ENCODE measurements at regions not wholly inside any gene's neighbourhood (a gene's known extent, or its start where the extent isn't known, plus 50 kb on each side); places are given as distances from the start of the nearest gene placed in this dataset.

DNA sequence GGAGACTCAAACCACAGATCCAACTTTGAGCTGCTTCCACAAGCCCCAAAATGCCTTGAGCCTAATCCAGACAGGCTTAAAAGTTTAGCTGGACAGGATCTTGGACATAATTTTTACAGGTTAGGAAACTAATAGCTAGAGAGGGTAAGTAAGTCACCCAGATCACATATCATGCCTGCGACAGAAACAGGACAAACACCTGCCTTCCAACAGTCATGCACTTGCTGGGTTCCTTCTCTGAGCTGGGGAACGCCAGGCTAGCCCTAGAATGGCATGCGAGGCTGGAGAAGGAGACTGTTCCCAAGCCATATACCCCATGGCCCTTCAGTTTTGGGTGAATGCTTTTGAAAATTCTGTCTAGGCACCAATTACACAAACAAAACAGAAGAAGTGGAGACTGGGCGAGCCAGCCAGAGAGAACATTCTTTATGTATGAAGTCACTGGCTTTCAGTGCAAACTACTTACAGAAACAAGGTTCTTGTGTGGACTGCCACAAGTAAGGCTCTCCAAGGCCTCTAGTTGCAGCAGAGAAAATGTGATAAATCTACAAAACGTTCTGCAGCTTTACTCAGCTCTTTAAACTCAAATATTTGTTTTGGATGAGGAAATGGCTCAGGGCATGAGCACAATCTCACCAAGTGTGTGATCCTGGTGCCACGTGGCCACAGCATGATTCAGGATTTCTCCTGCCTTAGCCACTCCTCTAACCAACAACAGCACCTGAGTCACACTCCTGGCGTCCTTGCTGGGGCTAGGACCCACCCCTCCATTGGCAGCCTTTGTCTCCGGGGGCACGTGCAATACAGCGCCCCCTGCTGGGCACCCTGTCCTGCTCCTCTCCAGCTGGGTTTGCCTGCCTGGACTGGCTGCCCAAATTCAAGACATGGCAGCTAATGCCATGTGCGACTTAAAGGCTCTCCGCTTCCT lies 73.4 kb upstream of the UBL3 start:
- Mint-ChIP-seq H3K4me3 (no peak overlapping the region), H3K36me3 (no peaks in the 10 kb centered on the region), H3K27ac (peak overlapping the region in 2 of 3 donors; percentile 41 to 78), H3K4me1 (peaks cover 12 to 44% (median 30%) of the 10 kb centered on the region in 4 donors), H3K9me3 (no peaks in the 10 kb centered on the region), H3K27me3 (peaks cover 14% of the 10 kb centered on the region)
- peak; percentile 65 to 71 for ATAC-seq (ENCODE audit: low read depth in 2 of 2)
- H3K9me3 ChIP-seq (ENCODE audit: control insufficient read depth in 2 of 2, low read length in 2 of 2): no peaks in the 10 kb centered on the region
- peak; percentile 11 to 65 (median 21) for DNase-seq
- no peak overlapping the region for H3K27ac ChIP-seq (ENCODE audit: insufficient read depth, low read length, poor library complexity, severe bottlenecking)
- no peak overlapping the region for H3K4me3 ChIP-seq (ENCODE audit: low read depth, low read length)
- H3K27me3 ChIP-seq (ENCODE audit: control insufficient read depth, insufficient read depth, low read length): no peaks in the 10 kb centered on the region
- H3K4me1 ChIP-seq (ENCODE audit: control insufficient read depth, insufficient read depth, low read length, poor library complexity, severe bottlenecking): peaks cover 19% of the 10 kb centered on the region
- H3K36me3 ChIP-seq (ENCODE audit: control insufficient read depth, insufficient read depth, low read length): no peaks in the 10 kb centered on the region

DNA sequence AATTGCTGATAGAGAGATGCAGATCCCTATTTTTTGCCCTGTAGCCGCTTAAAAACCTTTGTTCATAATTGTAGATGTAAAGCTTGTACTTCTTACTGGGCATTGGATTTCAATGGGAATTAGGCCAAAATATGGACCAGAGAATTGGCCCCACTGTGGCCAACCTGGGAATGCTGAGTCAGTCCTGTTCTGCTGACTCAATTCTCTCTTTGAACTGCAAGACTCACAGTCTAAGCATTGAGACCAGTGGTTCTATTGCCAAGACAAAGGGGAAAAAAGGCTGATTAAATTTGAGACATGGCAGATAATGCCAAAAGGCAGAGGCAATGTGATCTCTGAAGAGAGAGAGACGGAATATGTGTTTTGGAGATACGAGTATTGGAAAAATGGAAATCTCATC lies 72.5 kb upstream of the UBL3 start:
- ATAC-seq (ENCODE audit: low read depth in 2 of 2) (no peak), DNase-seq (no peak)
- Histone ChIP-seq H3K9me3 (ENCODE audit: control insufficient read depth in 2 of 2, low read length in 2 of 2) (no peaks in the 10 kb centered on the region), H3K4me1 (ENCODE audit: control insufficient read depth, insufficient read depth, low read length, poor library complexity, severe bottlenecking) (peaks cover 19% of the 10 kb centered on the region), H3K27ac (ENCODE audit: insufficient read depth, low read length, poor library complexity, severe bottlenecking) (no peak overlapping the region), H3K4me3 (ENCODE audit: low read depth, low read length) (no peak overlapping the region), H3K27me3 (ENCODE audit: control insufficient read depth, insufficient read depth, low read length) (no peaks in the 10 kb centered on the region), H3K36me3 (ENCODE audit: control insufficient read depth, insufficient read depth, low read length) (no peaks in the 10 kb centered on the region)
- Mint-ChIP-seq H3K27me3 (peaks cover 14% of the 10 kb centered on the region), H3K9me3 (no peaks in the 10 kb centered on the region), H3K4me1 (peaks cover 12 to 50% (median 33%) of the 10 kb centered on the region in 4 donors), H3K27ac (peak overlapping the region; percentile 21 to 78 (median 39)), H3K36me3 (no peaks in the 10 kb centered on the region), H3K4me3 (peak overlapping the region in 1 of 4 donors; percentile 88)

DNA sequence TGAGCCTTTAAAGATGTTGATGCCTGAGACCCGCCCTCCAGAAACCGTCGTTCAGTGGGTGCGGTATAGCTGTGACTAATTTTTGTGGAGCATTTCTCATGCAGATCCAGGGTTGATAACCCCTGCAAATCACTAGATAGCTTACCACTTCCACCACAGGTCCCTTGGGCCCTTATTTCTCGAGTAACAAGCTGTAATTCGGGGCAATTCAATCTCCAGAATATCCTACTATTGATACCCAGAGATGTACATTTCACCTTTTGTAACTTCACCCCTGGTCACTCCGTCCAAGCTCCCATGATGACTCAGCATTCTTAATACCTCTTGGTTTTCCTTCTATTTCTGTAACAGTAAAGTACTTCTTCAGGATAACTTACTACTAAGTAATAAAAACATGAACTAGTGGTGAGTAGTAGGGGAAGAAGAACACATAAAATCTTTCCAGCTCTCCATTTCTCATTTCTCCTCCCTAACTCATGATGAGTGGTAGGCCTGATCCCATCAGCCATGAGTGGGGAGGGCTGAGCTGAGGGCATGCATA lies 71.9 kb upstream of the UBL3 start:
- Mint-ChIP-seq H3K27ac (peak overlapping the region in 2 of 3 donors; percentile 21 to 39), H3K27me3 (peaks cover 14% of the 10 kb centered on the region), H3K4me1 (peaks cover 12 to 50% (median 33%) of the 10 kb centered on the region in 4 donors), H3K4me3 (peak overlapping the region in 1 of 4 donors; percentile 88), H3K9me3 (no peaks in the 10 kb centered on the region), H3K36me3 (no peaks in the 10 kb centered on the region)
- Histone ChIP-seq H3K4me1 (ENCODE audit: control insufficient read depth, insufficient read depth, low read length, poor library complexity, severe bottlenecking) (peaks cover 19% of the 10 kb centered on the region), H3K4me3 (ENCODE audit: low read depth, low read length) (no peak overlapping the region), H3K9me3 (ENCODE audit: control insufficient read depth in 2 of 2, low read length in 2 of 2) (no peaks in the 10 kb centered on the region), H3K36me3 (ENCODE audit: control insufficient read depth, insufficient read depth, low read length) (no peaks in the 10 kb centered on the region), H3K27me3 (ENCODE audit: control insufficient read depth, insufficient read depth, low read length) (no peaks in the 10 kb centered on the region), H3K27ac (ENCODE audit: insufficient read depth, low read length, poor library complexity, severe bottlenecking) (no peak overlapping the region)
- no peak for ATAC-seq (ENCODE audit: low read depth in 2 of 2)
- no peak for DNase-seq

DNA sequence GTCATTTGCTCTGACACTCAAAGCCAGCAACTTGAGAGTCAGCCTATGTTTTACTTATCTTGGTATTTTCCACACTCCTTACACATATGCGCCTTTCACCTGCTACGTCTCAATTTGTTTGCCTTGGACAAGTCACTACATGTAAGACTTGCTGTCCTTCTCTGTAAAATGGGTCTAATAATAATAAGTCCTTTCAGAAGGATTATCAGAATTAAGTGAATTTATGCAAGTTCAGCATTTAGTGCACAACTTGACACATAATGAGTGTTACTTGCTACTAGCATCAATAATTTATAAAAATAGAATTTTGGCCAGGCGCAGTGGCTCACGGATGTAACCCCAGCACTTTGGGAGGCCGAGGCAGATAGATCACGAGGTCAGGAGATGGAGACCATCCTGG lies 71.1 kb upstream of the UBL3 start:
- H3K4me1 Mint-ChIP-seq: peaks cover 12 to 50% (median 33%) of the 10 kb centered on the region in 4 donors
- no peak for DNase-seq
- H3K36me3 ChIP-seq (ENCODE audit: control insufficient read depth, insufficient read depth, low read length): no peaks in the 10 kb centered on the region
- ATAC-seq (ENCODE audit: low read depth in 2 of 2): no peak
- no peak overlapping the region for H3K27ac ChIP-seq (ENCODE audit: insufficient read depth, low read length, poor library complexity, severe bottlenecking)
- H3K27ac Mint-ChIP-seq: no peak overlapping the region
- H3K27me3 Mint-ChIP-seq: peaks cover 10% of the 10 kb centered on the region
- no peak overlapping the region for H3K4me3 Mint-ChIP-seq
- H3K4me3 ChIP-seq (ENCODE audit: low read depth, low read length): no peak overlapping the region
- H3K9me3 ChIP-seq (ENCODE audit: control insufficient read depth in 2 of 2, low read length in 2 of 2): no peaks in the 10 kb centered on the region
- H3K4me1 ChIP-seq (ENCODE audit: control insufficient read depth, insufficient read depth, low read length, poor library complexity, severe bottlenecking): peaks cover 19% of the 10 kb centered on the region
- H3K36me3 Mint-ChIP-seq: no peaks in the 10 kb centered on the region
- H3K27me3 ChIP-seq (ENCODE audit: control insufficient read depth, insufficient read depth, low read length): no peaks in the 10 kb centered on the region
- no peaks in the 10 kb centered on the region for H3K9me3 Mint-ChIP-seq

DNA sequence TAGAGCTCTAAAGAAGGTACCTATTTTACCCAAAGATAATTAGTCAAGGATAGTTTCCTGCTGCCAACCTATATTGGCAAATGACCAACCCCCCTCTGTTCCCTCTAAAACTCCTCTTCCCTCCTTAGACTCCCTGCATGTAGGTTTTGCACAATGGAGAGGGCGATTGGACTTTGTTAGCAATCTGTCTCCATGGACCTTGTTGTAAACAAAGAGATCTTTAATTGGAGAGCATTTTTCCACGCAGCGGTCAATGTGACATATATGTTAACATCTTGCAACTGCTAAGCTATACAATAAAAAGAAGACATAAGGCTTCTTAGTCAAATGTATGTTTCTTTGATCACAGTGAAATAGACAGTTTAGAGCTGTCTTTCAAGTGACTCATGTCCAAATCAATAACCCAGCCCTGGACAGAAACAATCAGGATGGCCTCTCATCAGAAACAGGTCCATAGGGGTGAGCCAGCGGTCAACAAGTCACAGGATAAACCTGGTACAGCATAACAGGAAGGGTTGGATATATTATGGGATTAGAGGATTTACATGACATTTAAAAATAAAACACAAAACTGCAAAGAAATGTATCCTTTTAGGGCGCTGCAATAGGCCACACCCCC lies 69.7 kb upstream of the UBL3 start:
- Mint-ChIP-seq H3K4me1 (peaks cover 8 to 45% (median 27%) of the 10 kb centered on the region in 4 donors), H3K27me3 (peaks cover 6% of the 10 kb centered on the region), H3K36me3 (no peaks in the 10 kb centered on the region), H3K9me3 (no peaks in the 10 kb centered on the region), H3K4me3 (no peak overlapping the region), H3K27ac (peak overlapping the region in 1 of 3 donors; percentile 31)
- H3K4me1 ChIP-seq (ENCODE audit: control insufficient read depth, insufficient read depth, low read length, poor library complexity, severe bottlenecking): peaks cover 19% of the 10 kb centered on the region
- H3K36me3 ChIP-seq (ENCODE audit: control insufficient read depth, insufficient read depth, low read length): no peaks in the 10 kb centered on the region
- H3K4me3 ChIP-seq (ENCODE audit: low read depth, low read length): no peak overlapping the region
- no peaks in the 10 kb centered on the region for H3K27me3 ChIP-seq (ENCODE audit: control insufficient read depth, insufficient read depth, low read length)
- ATAC-seq (ENCODE audit: low read depth in 2 of 2) (no peak), DNase-seq (no peak)
- no peak overlapping the region for H3K27ac ChIP-seq (ENCODE audit: insufficient read depth, low read length, poor library complexity, severe bottlenecking)
- no peaks in the 10 kb centered on the region for H3K9me3 ChIP-seq (ENCODE audit: control insufficient read depth in 2 of 2, low read length in 2 of 2)

DNA sequence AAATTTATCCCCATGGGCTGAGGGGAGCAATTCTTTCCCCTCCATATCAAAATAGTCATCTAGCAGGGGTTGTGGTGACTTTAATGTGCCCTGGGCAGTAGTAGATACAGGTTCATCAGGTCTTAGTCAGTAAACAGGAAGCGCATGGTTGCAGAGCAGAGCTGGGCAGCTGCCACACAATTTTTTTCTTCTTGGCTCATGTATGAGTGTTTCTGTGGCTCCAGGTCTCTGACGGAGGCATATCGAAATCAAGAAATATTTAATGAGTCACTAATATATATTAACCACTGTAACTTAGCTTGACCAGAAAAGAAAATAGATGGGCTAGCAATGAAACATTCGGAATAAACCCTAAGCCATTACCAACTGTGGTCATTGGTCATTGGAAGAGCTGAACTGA lies 68.4 kb upstream of the UBL3 start:
- no peak for DNase-seq

DNA sequence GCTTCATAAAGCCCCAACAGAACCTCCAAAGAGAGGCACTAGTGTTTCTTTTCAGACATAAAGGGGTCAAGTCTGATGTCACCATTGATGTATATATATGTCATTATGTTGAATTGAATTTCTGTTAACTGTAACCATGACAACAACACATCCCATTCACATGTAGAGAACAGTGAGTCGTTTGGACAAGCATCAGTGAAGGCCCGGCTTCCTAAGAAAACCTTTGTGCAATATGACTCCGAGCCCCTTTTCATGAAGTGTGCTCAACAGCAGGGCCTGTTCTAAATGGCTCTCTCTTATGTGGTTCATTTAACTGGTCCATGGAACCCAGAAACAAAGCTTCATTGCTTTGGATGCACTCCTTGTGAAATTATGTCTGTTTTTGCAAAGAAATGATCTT lies 67.2 kb upstream of the UBL3 start:
- ATAC-seq (ENCODE audit: low read depth in 2 of 2): no peak

More for the DNA sequence above, 68.4 kb upstream of the UBL3 start:
- Mint-ChIP-seq H3K4me3 (no peak overlapping the region), H3K4me1 (peaks cover 8 to 33% (median 20%) of the 10 kb centered on the region in 4 donors), H3K27ac (peak overlapping the region in 2 of 3 donors; percentile 54 to 65), H3K9me3 (no peaks in the 10 kb centered on the region), H3K36me3 (no peaks in the 10 kb centered on the region), H3K27me3 (peaks cover 6% of the 10 kb centered on the region)
- no peak for ATAC-seq (ENCODE audit: low read depth in 2 of 2)
- no peak overlapping the region for H3K4me3 ChIP-seq (ENCODE audit: low read depth, low read length)
- H3K4me1 ChIP-seq (ENCODE audit: control insufficient read depth, insufficient read depth, low read length, poor library complexity, severe bottlenecking): peaks cover 6% of the 10 kb centered on the region
- no peaks in the 10 kb centered on the region for H3K9me3 ChIP-seq (ENCODE audit: control insufficient read depth in 2 of 2, low read length in 2 of 2)
- H3K27ac ChIP-seq (ENCODE audit: insufficient read depth, low read length, poor library complexity, severe bottlenecking): no peak overlapping the region
- no peaks in the 10 kb centered on the region for H3K36me3 ChIP-seq (ENCODE audit: control insufficient read depth, insufficient read depth, low read length)
- H3K27me3 ChIP-seq (ENCODE audit: control insufficient read depth, insufficient read depth, low read length): no peaks in the 10 kb centered on the region

More for the DNA sequence above, 67.2 kb upstream of the UBL3 start:
- Histone ChIP-seq H3K9me3 (ENCODE audit: control insufficient read depth in 2 of 2, low read length in 2 of 2) (no peaks in the 10 kb centered on the region), H3K36me3 (ENCODE audit: control insufficient read depth, insufficient read depth, low read length) (no peaks in the 10 kb centered on the region), H3K4me3 (ENCODE audit: low read depth, low read length) (no peak overlapping the region), H3K27me3 (ENCODE audit: control insufficient read depth, insufficient read depth, low read length) (no peaks in the 10 kb centered on the region), H3K4me1 (ENCODE audit: control insufficient read depth, insufficient read depth, low read length, poor library complexity, severe bottlenecking) (no peaks in the 10 kb centered on the region), H3K27ac (ENCODE audit: insufficient read depth, low read length, poor library complexity, severe bottlenecking) (no peak overlapping the region)
- H3K4me3 Mint-ChIP-seq: no peak overlapping the region
- no peak overlapping the region for H3K27ac Mint-ChIP-seq
- no peaks in the 10 kb centered on the region for H3K36me3 Mint-ChIP-seq
- no peak for DNase-seq
- H3K4me1 Mint-ChIP-seq: peaks cover under 1 to 23% (median 12%) of the 10 kb centered on the region in 4 donors
- H3K9me3 Mint-ChIP-seq: no peaks in the 10 kb centered on the region
- H3K27me3 Mint-ChIP-seq: no peaks in the 10 kb centered on the region

Measured in CD4-positive, CD25-positive, alpha-beta regulatory T cell (primary cell).